IMR-90 (cell line): ENCODE measurements at regions not wholly inside any gene's neighbourhood (a gene's known extent, or its start where the extent isn't known, plus 50 kb on each side); places are given as distances from the start of the nearest gene placed in this dataset.

Source experiments
- ATAC-seq: fragments of 200-7000 bp; cut with Tn5 transposase; 2 replicates; pipeline ENCODE4 v1.9.1; 2020; ENCODE audit warnings: low read depth, mild to moderate bottlenecking, moderate library complexity
- BruUV-seq: library from RNA; stranded (reverse); fragments of 400-500 nt; replicated peaks from 2 replicates; lab custom pipeline; 2021; lab: Mats Ljungman, UMichigan
- CTCF ChIA-PET: fragments of 300-600 bp; formaldehyde crosslinking; extraction: SDS; loops from one replicate; lab custom pipeline; 2021; ENCODE audit warnings: antibody characterized with exemption; lab: Yijun Ruan, JAX
- POLR2A ChIA-PET: fragments of 300-600 bp; sonication (Branson Sonifier 250); formaldehyde crosslinking; loops from one replicate; lab custom pipeline; 2022; ENCODE audit warnings: antibody characterized with exemption; ENCODE audit not compliant: unreplicated experiment; lab: Charles Lee
- DNase-seq: peaks from one replicate; pipeline ENCODE4 v3.0.0; 2013
- H2AFZ ChIP-seq: replicated peaks from 2 replicates; pipeline ENCODE3; 2013; ENCODE audit warnings: low read length, mild to moderate bottlenecking; ENCODE audit not compliant: poor library complexity
- H2AK5ac ChIP-seq: 2 replicates; pipeline ENCODE4 v1.6.1; 2013; ENCODE audit warnings: low read depth, low read length, inconsistent platforms
- H2AK9ac ChIP-seq: replicated peaks from 2 replicates; pipeline ENCODE3; 2013; ENCODE audit warnings: mild to moderate bottlenecking, low read depth, low read length, moderate library complexity; ENCODE audit not compliant: poor library complexity
- H2BK120ac ChIP-seq: 2 replicates; pipeline ENCODE4 v1.6.1; 2013; ENCODE audit warnings: low read depth, low read length, inconsistent platforms
- H2BK15ac ChIP-seq: 3 replicates; pipeline ENCODE4 v1.6.1; 2013; ENCODE audit warnings: low read depth, low read length, inconsistent platforms
- H2BK20ac ChIP-seq: 2 replicates; pipeline ENCODE4 v1.6.1; 2013; ENCODE audit warnings: low read depth, mild to moderate bottlenecking, inconsistent platforms, low read length, moderate library complexity
- H2BK5ac ChIP-seq: 2 replicates; pipeline ENCODE4 v1.6.1; 2013; ENCODE audit warnings: mild to moderate bottlenecking, low read depth, low read length, inconsistent platforms; ENCODE audit not compliant: poor library complexity, severe bottlenecking
- H3K14ac ChIP-seq: replicated peaks from 2 replicates; pipeline ENCODE4 v1.6.1; 2013; ENCODE audit warnings: low read depth, low read length, inconsistent platforms
- H3K18ac ChIP-seq: 2 replicates; pipeline ENCODE4 v1.6.1; 2013; ENCODE audit warnings: low read depth, low read length, control low read depth
- H3K23ac ChIP-seq: 2 replicates; pipeline ENCODE4 v1.6.1; 2013; ENCODE audit warnings: low read depth, low read length, inconsistent platforms
- H3K27ac ChIP-seq: 2 replicates; pipeline ENCODE4 v1.5.1; 2013; ENCODE audit warnings: mild to moderate bottlenecking, control low read depth, low read length; ENCODE audit not compliant: insufficient read depth
- H3K27me3 ChIP-seq: 2 replicates; pipeline ENCODE4 v1.6.1; 2013; ENCODE audit warnings: low read length; ENCODE audit not compliant: control insufficient read depth, insufficient read depth
- H3K36me3 ChIP-seq: 2 replicates; pipeline ENCODE4 v1.6.1; 2013; ENCODE audit warnings: low read length, mixed read lengths; ENCODE audit not compliant: control insufficient read depth, insufficient read depth
- H3K4ac ChIP-seq: 2 replicates; pipeline ENCODE4 v1.6.1; 2013; ENCODE audit warnings: low read depth, low read length, inconsistent platforms
- H3K4me1 ChIP-seq: 2 replicates; pipeline ENCODE4 v1.6.1; 2013; ENCODE audit warnings: low read length, mixed read lengths; ENCODE audit not compliant: control insufficient read depth, insufficient read depth
- H3K4me2 ChIP-seq: 2 replicates; pipeline ENCODE4 v1.6.1; 2013; ENCODE audit warnings: low read depth, mild to moderate bottlenecking, control low read depth, low read length, moderate library complexity
- H3K4me3 ChIP-seq: 2 replicates; pipeline ENCODE4 v1.5.1; 2013; ENCODE audit warnings: low read depth, mild to moderate bottlenecking, control low read depth, low read length, moderate library complexity; ENCODE audit not compliant: insufficient read depth
- H3K56ac ChIP-seq: 2 replicates; pipeline ENCODE4 v1.6.1; 2013; ENCODE audit warnings: low read length, inconsistent platforms; ENCODE audit not compliant: insufficient read depth; ENCODE audit errors: extremely low read depth
- H3K79me1 ChIP-seq, 2 experiments: 2 replicates each; pipeline ENCODE4 v1.6.1; 2013; ENCODE audit warnings: low read length in 2 of 2, inconsistent platforms in 1 of 2, low read depth in 1 of 2
- H3K9ac ChIP-seq: 2 replicates; pipeline ENCODE4 v1.6.1; 2013; ENCODE audit warnings: low read depth, low read length, control low read depth
- H3K9me1 ChIP-seq: 2 replicates; pipeline ENCODE4 v1.6.1; 2013; ENCODE audit warnings: low read length, inconsistent platforms; ENCODE audit not compliant: insufficient read depth
- H3K9me3 ChIP-seq: 2 replicates; pipeline ENCODE4 v1.6.1; 2013; ENCODE audit warnings: low read length; ENCODE audit not compliant: control insufficient read depth, insufficient read depth
- H4K20me1 ChIP-seq: 2 replicates; pipeline ENCODE4 v1.6.1; 2013; ENCODE audit warnings: low read length, inconsistent platforms; ENCODE audit not compliant: insufficient read depth
- H4K5ac ChIP-seq: 2 replicates; pipeline ENCODE4 v1.6.1; 2013; ENCODE audit warnings: mild to moderate bottlenecking, low read depth, low read length, control low read depth
- H4K8ac ChIP-seq, 2 experiments: 2 replicates each; pipeline ENCODE4 v1.6.1; 2013; ENCODE audit warnings: low read depth in 2 of 2, low read length in 2 of 2, control low read depth in 1 of 2, inconsistent platforms in 1 of 2
- H4K91ac ChIP-seq: 2 replicates; pipeline ENCODE4 v1.6.1; 2013; ENCODE audit warnings: low read depth, low read length, inconsistent platforms; ENCODE audit not compliant: insufficient read depth
- BHLHE40 ChIP-seq: fragments of 150-350 bp; IDR thresholded peaks from 2 replicates; pipeline ENCODE4 v1.6.1; 2016; ENCODE audit warnings: mild to moderate bottlenecking, low read depth, low read length
- CEBPB ChIP-seq: IDR thresholded peaks from 2 replicates; pipeline ENCODE4 v1.6.1; 2012; ENCODE audit warnings: low read depth, low read length, improper control_type of control experiment
- MAFK ChIP-seq: IDR thresholded peaks from 2 replicates; pipeline ENCODE4 v1.6.1; 2012; ENCODE audit warnings: low read depth, low read length, improper control_type of control experiment
- MXI1 ChIP-seq: IDR thresholded peaks from 2 replicates; pipeline ENCODE4 v1.6.1; 2012; ENCODE audit warnings: low read depth, mild to moderate bottlenecking, low read length, moderate library complexity, borderline replicate concordance
- NFE2L2 ChIP-seq: fragments of 150-350 bp; IDR thresholded peaks from 2 replicates; pipeline ENCODE4 v1.6.1; 2016; ENCODE audit warnings: low read depth, mild to moderate bottlenecking, low read length
- POLR2A ChIP-seq: IDR thresholded peaks from 2 replicates; pipeline ENCODE4 v1.6.1; 2012; ENCODE audit warnings: mild to moderate bottlenecking, low read depth, low read length
- RAD21 ChIP-seq: IDR thresholded peaks from 2 replicates; pipeline ENCODE4 v1.6.1; 2012; ENCODE audit warnings: low read length, improper control_type of control experiment
- RFX5 ChIP-seq: IDR thresholded peaks from 2 replicates; pipeline ENCODE4 v1.8.0; 2012; ENCODE audit warnings: low read depth, mild to moderate bottlenecking, low read length, moderate library complexity
- USF2 ChIP-seq: fragments of 150-350 bp; IDR thresholded peaks from 2 replicates; pipeline ENCODE4 v1.6.1; 2017; ENCODE audit warnings: mild to moderate bottlenecking, antibody characterized with exemption, low read length, low read depth
- WGBS, 2 experiments: methylation state at CpG; one replicate each; pipeline versions ENCODE4 v1.1.5 to v1.1.7; 2013; ENCODE audit warnings: missing lambda C conversion rate in 2 of 2; ENCODE audit not compliant: insufficient read length in 1 of 2; ENCODE audit errors: extremely low coverage in 2 of 2; 5-methylcytosine and 5-hydroxymethylcytosine counted together
- dilution Hi-C: fragments of 300-500 bp; cut with HindIII; formaldehyde crosslinking; loops from one replicate; pipeline ENCODE4 v1.14.3; 2018; ENCODE audit warnings: low sequenced_read_pairs; ENCODE audit not compliant: unreplicated experiment
- in situ Hi-C: fragments of 300-500 bp; cut with MboI; formaldehyde crosslinking; loops from 3 replicates; pipeline ENCODE4 v1.14.3; 2019; ENCODE audit warnings: low sequenced_read_pairs, inconsistent platforms, mixed read lengths
- intact Hi-C: fragments of 100-400 bp; cut with micrococcal nuclease; formaldehyde crosslinking; loops from 2 replicates; pipeline ENCODE4 v1.10.0; 2022

- Histone ChIP-seq H3K9ac (no peak overlapping the region), H4K5ac (no peak overlapping the region), H2BK15ac (no peak overlapping the region), H2BK5ac (no peak overlapping the region), H3K27me3 (peaks cover 2% of the 10 kb centered on the region), H4K91ac (no peak overlapping the region), H3K23ac (no peak overlapping the region), H2BK120ac (no peak overlapping the region), H3K4ac (no peak overlapping the region), H2BK20ac (no peak overlapping the region), H3K79me1 (no peaks in the 10 kb centered on the region), H2AK5ac (no peak overlapping the region), H3K27ac (no peak overlapping the region), H3K9me1 (peaks cover 5% of the 10 kb centered on the region; the same call in 1 of the 2 replicates), H2AK9ac (no peak overlapping the region), H2AFZ (no peak overlapping the region), H3K56ac (no peak overlapping the region), H3K18ac (no peak overlapping the region), H3K4me1 (no peaks in the 10 kb centered on the region), H3K14ac (no peak overlapping the region), H3K36me3 (no peaks in the 10 kb centered on the region), H4K20me1 (no peaks in the 10 kb centered on the region), H3K9me3 (no peaks in the 10 kb centered on the region), H3K4me3 (no peak overlapping the region), H4K8ac (no peak overlapping the region), H3K4me2 (no peak overlapping the region)
- intact Hi-C loops (no loop called here), dilution Hi-C loops (no loop called here), in situ Hi-C loops (no loop called here)
- TF ChIP-seq CEBPB, result no peak
- TF ChIP-seq NFE2L2, result no peak
- no peak for TF ChIP-seq RAD21
- TF ChIP-seq MAFK, result no peak
- no peak for TF ChIP-seq BHLHE40
- no peak for TF ChIP-seq MXI1
- TF ChIP-seq RFX5, result no peak
- TF ChIP-seq POLR2A, result no peak
- no peak for TF ChIP-seq USF2
- ChIA-PET POLR2A (no interaction called here), CTCF (no interaction called here)
- WGBS, 2 experiments, result 38% methylated on average over 5 of the region's 9 CpGs; no CpG with 5 or more reads in 1 of the 2 experiments
- no TSS peak for BruUV-seq
- ATAC-seq (no peak), DNase-seq (no peak)
Measured at GRCh38 chr3:10599444-10599843, 94.1 kb upstream of the ATP2B2 start.
